HG02763 (cell line): ENCODE measurements at regions not wholly inside any gene's neighbourhood (a gene's known extent, or its start where the extent isn't known, plus 50 kb on each side); places are given as distances from the start of the nearest gene placed in this dataset.

Experiments used
- ATAC-seq: cut with Tn5 transposase; IDR thresholded peaks from one replicate; pipeline ENCODE4 v1.9.1; 2021; ENCODE audit warnings: mild to moderate bottlenecking, moderate library complexity; ENCODE audit not compliant: unreplicated experiment

DNA sequence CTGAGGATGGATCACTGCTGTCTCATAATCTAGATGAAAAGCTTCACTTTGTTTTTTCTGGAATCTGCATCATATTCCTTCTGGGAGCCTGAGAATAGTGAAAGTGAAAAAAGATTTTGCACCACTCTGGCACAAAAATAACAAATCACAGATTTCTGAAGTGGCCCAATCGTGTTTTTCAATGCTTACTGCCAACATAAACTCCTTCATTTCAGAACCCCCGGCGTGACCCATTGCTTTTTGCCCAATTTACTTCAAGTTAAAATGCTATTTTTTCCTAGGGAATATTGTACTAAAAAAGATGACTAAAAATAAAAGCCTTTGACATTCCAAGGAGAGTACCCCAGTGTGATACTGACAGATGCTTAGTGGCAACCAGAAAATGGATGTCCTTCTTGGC, 53.7 kb upstream of the ANK3 start:
- no peak for ATAC-seq

DNA sequence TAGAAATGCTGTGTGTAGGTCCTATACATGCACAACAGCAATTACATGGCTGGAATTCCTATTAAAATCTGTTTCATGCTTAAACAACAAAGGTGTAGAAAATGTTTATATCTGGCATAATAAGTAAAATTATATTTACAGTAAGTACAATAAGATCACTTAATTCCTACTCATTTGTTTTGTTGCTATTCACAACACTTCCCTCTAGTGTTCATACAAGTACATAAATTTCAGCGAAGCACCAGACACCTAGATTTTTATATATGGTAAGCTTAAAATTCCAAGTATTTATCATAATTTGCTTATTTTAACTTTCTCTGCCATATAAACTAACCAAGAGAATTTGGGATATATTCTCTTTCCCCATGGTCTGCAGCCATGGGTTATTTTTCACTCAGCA, 51.8 kb upstream of the ANK3 start:
- no peak for ATAC-seq

DNA sequence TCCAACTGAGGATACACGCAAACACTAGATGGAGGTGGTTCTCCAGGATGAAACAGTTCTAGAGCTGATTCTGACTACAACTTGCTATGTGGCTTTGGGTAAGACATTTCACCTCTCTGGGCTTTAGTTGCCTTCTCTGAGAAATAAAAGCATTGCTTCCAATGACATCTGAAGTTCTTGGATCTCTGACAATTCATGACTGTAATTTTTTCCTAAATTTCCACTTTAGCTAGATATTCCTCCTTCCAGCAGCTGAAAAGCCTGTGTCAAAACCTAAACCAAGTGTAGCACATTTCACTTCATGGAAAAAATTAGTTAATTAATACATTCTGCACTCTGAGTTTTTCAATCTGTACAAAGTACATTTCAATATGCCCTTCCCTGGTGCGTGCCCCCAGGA, 50.0 kb upstream of the ANK3 start:
- no peak for ATAC-seq
